Nephron (organoid): ENCODE measurements at regions not wholly inside any gene's neighbourhood (a gene's known extent, or its start where the extent isn't known, plus 50 kb on each side); places are given as distances from the start of the nearest gene placed in this dataset.

Source experiments
- H3K27ac Mint-ChIP-seq, 3 experiments: 2 replicates each; pipeline ENCODE4 v1.8.0; 2020; ENCODE audit warnings: mixed read lengths in 3 of 3, mild to moderate bottlenecking in 2 of 3, moderate library complexity in 1 of 3
- H3K27me3 Mint-ChIP-seq: 2 replicates; pipeline ENCODE4 v1.8.0; 2021; ENCODE audit warnings: low read depth, mild to moderate bottlenecking, moderate library complexity, mixed read lengths
- H3K36me3 Mint-ChIP-seq: 2 replicates; pipeline ENCODE4 v1.8.0; 2020; ENCODE audit warnings: low read depth, mixed read lengths
- H3K4me1 Mint-ChIP-seq: 2 replicates; pipeline ENCODE4 v1.8.0; 2020; ENCODE audit warnings: mixed read lengths
- H3K4me3 Mint-ChIP-seq, 3 experiments: 2 replicates each; pipeline ENCODE4 v1.8.0; 2020; ENCODE audit warnings: mild to moderate bottlenecking in 3 of 3, mixed read lengths in 3 of 3, moderate library complexity in 2 of 3
- H3K9me3 Mint-ChIP-seq: 2 replicates; pipeline ENCODE4 v1.8.0; 2020; ENCODE audit warnings: mixed read lengths
- CTCF ChIP-seq, 3 experiments: fragments of 200-600 bp; sonication (generic); IDR thresholded peaks; one replicate each; pipeline ENCODE4 v1.5.0; 2021; ENCODE audit warnings: antibody characterized with exemption in 3 of 3; ENCODE audit not compliant: unreplicated experiment in 3 of 3

- no peak overlapping the region for H3K4me3 Mint-ChIP-seq
- no peaks in the 10 kb centered on the region for H3K27me3 Mint-ChIP-seq
- peaks cover 44% of the 10 kb centered on the region for H3K4me1 Mint-ChIP-seq
- no peak for TF ChIP-seq CTCF (IDR thresholded peaks at IDR 0.05; ENCODE audit: unreplicated experiment in 3 of 3)
- peak overlapping the region in 1 of 3 experiments; percentile 47 for H3K27ac Mint-ChIP-seq
- peaks cover 4% of the 10 kb centered on the region for H3K36me3 Mint-ChIP-seq
- no peaks in the 10 kb centered on the region for H3K9me3 Mint-ChIP-seq
Measured at GRCh38 chr10:15455456-15455855, 84.4 kb upstream of the FAM171A1 start.

DNA sequence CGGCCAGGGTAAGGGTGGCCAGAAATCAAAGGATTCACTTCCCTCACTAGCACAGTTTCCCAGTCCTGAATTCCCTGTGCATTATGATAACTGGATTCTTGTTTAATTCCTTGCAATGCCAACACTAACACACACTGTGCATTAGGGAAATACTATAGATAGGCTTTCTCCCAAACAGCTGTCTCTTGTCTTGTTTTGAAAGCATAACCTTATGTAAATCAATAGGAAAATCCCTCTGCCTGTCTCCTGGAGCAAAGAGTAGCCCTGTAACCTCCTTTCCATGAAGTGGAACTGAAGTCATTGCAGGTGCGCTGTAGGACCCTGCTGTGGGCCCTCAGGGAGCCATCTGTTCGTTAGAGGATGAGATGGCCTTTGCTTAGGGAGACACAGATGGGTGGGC is 82.8 kb upstream of the FAM171A1 start:
- no peaks in the 10 kb centered on the region for H3K27me3 Mint-ChIP-seq
- H3K4me1 Mint-ChIP-seq: peaks cover 45% of the 10 kb centered on the region
- H3K36me3 Mint-ChIP-seq: peaks cover 4% of the 10 kb centered on the region
- no peaks in the 10 kb centered on the region for H3K9me3 Mint-ChIP-seq
- H3K27ac Mint-ChIP-seq: peak overlapping the region; percentile 46 to 69 (median 65)
- no peak for TF ChIP-seq CTCF (IDR thresholded peaks at IDR 0.05; ENCODE audit: unreplicated experiment in 3 of 3)
- no peak overlapping the region for H3K4me3 Mint-ChIP-seq

DNA sequence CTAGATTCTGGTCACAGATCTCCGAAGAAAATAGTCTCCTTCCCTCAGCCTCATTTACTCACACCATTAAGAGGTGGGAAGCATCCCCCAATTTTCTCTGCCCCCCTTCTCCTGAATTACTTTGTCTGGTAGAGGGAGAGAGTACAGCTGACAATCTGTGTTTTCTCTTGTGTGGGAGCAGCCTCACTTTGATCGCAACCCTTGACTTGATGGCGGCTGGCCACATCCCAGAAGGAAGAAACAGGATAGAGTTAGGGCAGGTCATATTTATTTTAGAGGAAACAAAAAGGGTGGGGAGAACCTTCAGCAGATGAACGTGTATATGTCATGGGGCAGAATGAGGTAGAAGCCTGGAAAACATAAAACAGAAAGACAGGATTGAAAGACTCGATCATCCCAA is 82.4 kb upstream of the FAM171A1 start:
- TF ChIP-seq CTCF (IDR thresholded peaks at IDR 0.05; ENCODE audit: unreplicated experiment in 3 of 3): no peak
- no peak overlapping the region for H3K4me3 Mint-ChIP-seq

DNA sequence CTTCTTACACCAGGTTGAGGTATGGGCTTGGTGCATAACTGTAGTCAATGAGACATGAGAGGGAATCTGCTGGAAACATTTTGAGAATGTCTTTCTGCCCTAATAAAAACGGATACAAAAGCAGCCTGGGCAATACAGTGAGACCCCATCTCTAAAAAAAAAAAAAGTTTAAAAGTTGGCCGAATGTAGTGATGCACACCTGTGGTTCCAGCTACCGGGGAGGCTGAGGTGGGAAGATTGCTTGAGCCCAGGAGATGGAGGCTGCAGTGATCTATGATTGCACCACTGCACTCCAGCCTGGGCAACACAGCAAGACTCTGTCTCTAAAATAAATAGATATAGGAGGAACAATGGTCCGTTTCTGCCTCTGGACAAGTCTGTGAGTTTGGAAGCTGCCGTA is 81.5 kb upstream of the FAM171A1 start:
- no peak for TF ChIP-seq CTCF (IDR thresholded peaks at IDR 0.05; ENCODE audit: unreplicated experiment in 3 of 3)
- Mint-ChIP-seq H3K4me3 (no peak overlapping the region), H3K9me3 (no peaks in the 10 kb centered on the region), H3K27ac (peak overlapping the region; percentile 44 to 81 (median 58)), H3K27me3 (peaks cover 7% of the 10 kb centered on the region), H3K4me1 (peaks cover 45% of the 10 kb centered on the region), H3K36me3 (peaks cover 4% of the 10 kb centered on the region)

More for the DNA sequence above, 82.4 kb upstream of the FAM171A1 start:
- H3K36me3 Mint-ChIP-seq: peaks cover 4% of the 10 kb centered on the region
- H3K27ac Mint-ChIP-seq: peak overlapping the region; percentile 46 to 69 (median 65)
- H3K4me1 Mint-ChIP-seq: peaks cover 45% of the 10 kb centered on the region
- H3K27me3 Mint-ChIP-seq: peaks cover under 1% of the 10 kb centered on the region
- no peaks in the 10 kb centered on the region for H3K9me3 Mint-ChIP-seq

DNA sequence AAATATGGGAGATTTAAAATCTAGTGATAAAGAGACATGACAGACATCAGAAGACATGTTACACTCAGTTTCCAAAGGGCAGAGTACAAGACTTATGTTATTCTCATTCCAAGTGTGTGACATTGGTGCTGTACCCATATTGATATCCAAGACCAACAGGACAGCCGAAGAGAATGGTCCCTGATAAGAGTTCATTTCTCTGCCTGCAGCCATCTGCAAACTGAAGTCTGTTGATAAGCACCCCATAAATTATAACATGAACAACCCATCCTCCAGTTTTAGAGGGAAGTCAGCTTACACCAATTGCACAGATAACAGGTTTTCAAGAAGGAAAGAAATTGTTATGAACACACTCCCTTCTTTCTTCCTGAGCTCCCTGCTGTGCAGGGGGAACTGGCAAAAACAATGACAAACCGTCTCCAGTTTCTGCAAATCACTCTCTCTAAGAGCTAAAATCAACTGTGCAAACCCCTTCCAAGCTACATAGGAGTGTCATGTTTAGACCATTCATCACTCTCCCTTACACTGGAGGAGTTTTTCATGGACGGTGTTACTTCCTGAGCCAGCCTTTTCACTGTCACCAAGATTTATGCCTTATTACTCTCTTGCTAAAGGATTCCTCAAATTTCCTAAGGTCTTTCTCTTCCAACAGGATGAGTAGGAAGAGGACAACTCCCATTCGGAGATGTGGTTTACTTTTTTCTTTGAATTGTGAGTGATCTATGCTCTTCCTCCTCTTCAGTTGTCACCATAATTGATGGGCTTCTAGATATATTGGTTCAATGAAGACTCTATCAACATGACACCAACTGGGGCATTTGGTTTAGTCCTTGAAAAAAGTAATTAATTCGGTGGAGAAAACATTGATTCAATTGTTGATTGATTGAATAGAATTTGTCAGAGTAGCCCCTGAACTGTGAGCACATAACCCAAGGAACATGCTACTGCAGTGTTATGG is 80.3 kb upstream of the FAM171A1 start:
- no peak for TF ChIP-seq CTCF (IDR thresholded peaks at IDR 0.05; ENCODE audit: unreplicated experiment in 3 of 3)
- Mint-ChIP-seq H3K4me1 (peaks cover 45% of the 10 kb centered on the region), H3K27me3 (peaks cover 11% of the 10 kb centered on the region), H3K36me3 (no peaks in the 10 kb centered on the region), H3K4me3 (peak overlapping the region in 2 of 3 experiments; percentile 9 to 35), H3K9me3 (no peaks in the 10 kb centered on the region), H3K27ac (peak overlapping the region; percentile 44 to 81 (median 58))
